KMS-11 (cell line): ENCODE measurements at regions not wholly inside any gene's neighbourhood (a gene's known extent, or its start where the extent isn't known, plus 50 kb on each side); places are given as distances from the start of the nearest gene placed in this dataset.

Experiments used
- H2AFZ ChIP-seq: fragments of 200-600 bp; sonication (generic); 2 replicates; pipeline ENCODE4 v1.6.1; 2016; ENCODE audit warnings: antibody characterized with exemption, mixed run types, low read depth
- H3K27ac ChIP-seq: fragments of 200-600 bp; sonication (generic); 2 replicates; pipeline ENCODE4 v1.6.1; 2016; ENCODE audit warnings: mild to moderate bottlenecking, mixed run types
- H3K27me3 ChIP-seq: fragments of 200-600 bp; sonication (generic); 2 replicates; pipeline ENCODE4 v1.6.1; 2017; ENCODE audit warnings: mild to moderate bottlenecking, low read depth, mixed run types, moderate library complexity; ENCODE audit not compliant: insufficient read depth
- H3K36me3 ChIP-seq: fragments of 200-600 bp; sonication (generic); 2 replicates; pipeline ENCODE4 v1.6.1; 2017; ENCODE audit warnings: mild to moderate bottlenecking, mixed run types; ENCODE audit not compliant: insufficient read depth
- H3K4me1 ChIP-seq: fragments of 200-600 bp; sonication (generic); 2 replicates; pipeline ENCODE4 v1.6.1; 2016; ENCODE audit warnings: mild to moderate bottlenecking, low read depth, mixed run types; ENCODE audit not compliant: poor library complexity, severe bottlenecking
- H3K4me2 ChIP-seq: fragments of 200-600 bp; sonication (generic); 2 replicates; pipeline ENCODE4 v1.7.0; 2016; ENCODE audit warnings: mild to moderate bottlenecking, mixed run types
- H3K4me3 ChIP-seq: fragments of 200-600 bp; sonication (generic); IDR thresholded peaks from 2 replicates; pipeline ENCODE4 v1.6.1; 2017; ENCODE audit warnings: low read depth, low read length, mixed read lengths; ENCODE audit not compliant: insufficient read depth
- H3K79me2 ChIP-seq: fragments of 200-600 bp; sonication (generic); 2 replicates; pipeline ENCODE4 v1.6.1; 2016; ENCODE audit warnings: low read depth, mixed run types; ENCODE audit not compliant: insufficient read depth
- H3K9ac ChIP-seq: fragments of 200-600 bp; sonication (generic); 2 replicates; pipeline ENCODE4 v1.6.1; 2016; ENCODE audit warnings: mild to moderate bottlenecking, mixed run types
- H4K20me1 ChIP-seq: fragments of 200-600 bp; sonication (generic); 2 replicates; pipeline ENCODE4 v1.6.1; 2016; ENCODE audit warnings: mild to moderate bottlenecking, mixed run types; ENCODE audit not compliant: insufficient read depth
- CTCF ChIP-seq: fragments of 200-600 bp; sonication (generic); conservative IDR thresholded peaks from 2 replicates; pipeline ENCODE4 v1.6.1; 2017; ENCODE audit warnings: low read depth, mild to moderate bottlenecking, antibody characterized with exemption, low read length, moderate library complexity, mixed read lengths

- Histone ChIP-seq H3K4me1 (peaks cover 15% of the 10 kb centered on the region), H3K9ac (no peak overlapping the region), H3K27me3 (no peaks in the 10 kb centered on the region), H3K27ac (no peak overlapping the region), H2AFZ (peak overlapping the region; percentile 25; the same call in 1 of the 2 replicates), H3K36me3 (no peaks in the 10 kb centered on the region), H4K20me1 (no peaks in the 10 kb centered on the region), H3K4me3 (no peak overlapping the region), H3K4me2 (peak overlapping the region; percentile 33; the same call in 1 of the 2 replicates), H3K79me2 (no peaks in the 10 kb centered on the region)
- no peak for TF ChIP-seq CTCF
Observed at GRCh38 chr21:21668198-21668597, 670.0 kb downstream of the NCAM2 start.

DNA sequence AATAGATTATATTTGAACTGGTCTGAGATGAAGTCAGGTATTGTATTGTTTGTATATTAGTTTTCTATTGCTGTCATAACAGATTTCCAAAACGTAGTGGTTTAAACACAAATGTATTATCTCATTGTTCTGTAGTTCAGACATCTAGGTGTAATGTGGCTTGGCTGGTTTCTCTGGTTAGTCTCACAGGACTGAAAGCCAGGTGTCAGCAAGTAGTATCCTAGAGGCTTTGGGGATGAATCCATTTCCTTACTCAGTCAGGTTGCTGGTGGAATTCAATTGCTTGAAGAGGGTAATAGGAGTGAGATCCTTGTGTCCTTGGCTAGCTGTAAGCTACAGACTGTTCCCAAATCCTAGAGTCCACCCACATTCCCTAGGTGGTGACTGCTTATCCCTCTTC, 675.8 kb downstream of the NCAM2 start:
- Histone ChIP-seq H3K4me2 (no peak overlapping the region), H3K27me3 (no peaks in the 10 kb centered on the region), H3K4me1 (no peaks in the 10 kb centered on the region), H3K79me2 (no peaks in the 10 kb centered on the region), H2AFZ (no peak overlapping the region), H3K27ac (no peak overlapping the region), H3K9ac (no peak overlapping the region), H4K20me1 (no peaks in the 10 kb centered on the region), H3K4me3 (no peak overlapping the region), H3K36me3 (no peaks in the 10 kb centered on the region)
- TF ChIP-seq CTCF = no peak

- H3K79me2 ChIP-seq = no peaks in the 10 kb centered on the region
- H3K36me3 ChIP-seq = no peaks in the 10 kb centered on the region
- no peaks in the 10 kb centered on the region for H4K20me1 ChIP-seq
- no peak overlapping the region for H3K4me2 ChIP-seq
- H3K27me3 ChIP-seq = no peaks in the 10 kb centered on the region
- H2AFZ ChIP-seq = no peak overlapping the region
- no peak for TF ChIP-seq CTCF
- H3K9ac ChIP-seq = no peak overlapping the region
- H3K4me1 ChIP-seq = no peaks in the 10 kb centered on the region
- H3K27ac ChIP-seq = no peak overlapping the region
- H3K4me3 ChIP-seq = no peak overlapping the region
Observed at GRCh38 chr21:21675601-21676000, 677.4 kb downstream of the NCAM2 start.

DNA sequence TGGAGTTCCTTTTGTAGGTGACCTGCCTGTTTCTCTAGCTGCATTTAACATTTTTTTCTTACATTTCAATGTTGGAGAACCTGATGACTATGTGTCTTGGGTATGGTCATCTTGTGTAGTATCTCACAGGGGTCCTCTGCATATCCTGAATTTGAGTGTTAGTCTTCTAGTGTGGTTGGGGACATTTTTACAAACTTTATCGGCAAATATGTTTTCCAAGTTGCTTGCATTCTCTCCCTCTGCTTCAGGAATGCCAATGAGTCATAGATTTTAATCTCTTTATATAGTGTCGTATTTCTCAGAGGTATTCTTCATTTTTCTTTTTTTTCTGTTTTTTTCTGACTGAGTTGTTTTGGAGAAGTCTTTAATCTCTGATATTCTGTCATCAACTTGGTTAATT, 684.0 kb downstream of the NCAM2 start:
- H4K20me1 ChIP-seq = no peaks in the 10 kb centered on the region
- no peak overlapping the region for H3K27ac ChIP-seq
- H3K4me2 ChIP-seq = no peak overlapping the region
- TF ChIP-seq CTCF = no peak
- H2AFZ ChIP-seq = no peak overlapping the region
- H3K4me3 ChIP-seq = no peak overlapping the region
- no peaks in the 10 kb centered on the region for H3K79me2 ChIP-seq
- no peaks in the 10 kb centered on the region for H3K36me3 ChIP-seq
- H3K9ac ChIP-seq = no peak overlapping the region
- H3K4me1 ChIP-seq = no peaks in the 10 kb centered on the region
- no peaks in the 10 kb centered on the region for H3K27me3 ChIP-seq
